GM06990 (cell line): ENCODE measurements at regions not wholly inside any gene's neighbourhood (a gene's known extent, or its start where the extent isn't known, plus 50 kb on each side); places are given as distances from the start of the nearest gene placed in this dataset.

Experiments used
- DNase-seq: peaks from one replicate; pipeline ENCODE4 v3.0.0-alpha.2; 2011; ENCODE audit not compliant: insufficient read length; ENCODE audit errors: extremely low read depth
- H3K27me3 ChIP-seq: replicated peaks from 2 replicates; pipeline ENCODE4 v1.6.0; 2011; ENCODE audit warnings: low read length; ENCODE audit not compliant: control insufficient read depth, insufficient read depth
- H3K36me3 ChIP-seq: 2 replicates; pipeline ENCODE4 v1.5.1; 2011; ENCODE audit warnings: low read length; ENCODE audit not compliant: control insufficient read depth, insufficient read depth
- H3K4me3 ChIP-seq: replicated peaks from 2 replicates; pipeline ENCODE4 v1.5.1; 2011; ENCODE audit warnings: low read depth, mild to moderate bottlenecking, control low read depth, low read length
- CTCF ChIP-seq: IDR thresholded peaks from 2 replicates; pipeline ENCODE4 v1.5.1; 2011; ENCODE audit warnings: low read length, control low read depth, mild to moderate bottlenecking, inconsistent platforms; ENCODE audit not compliant: insufficient read depth, poor library complexity, severe bottlenecking

- Histone ChIP-seq H3K27me3 (no peaks in the 10 kb centered on the region), H3K4me3 (no peak overlapping the region), H3K36me3 (no peaks in the 10 kb centered on the region)
- no peak for DNase-seq
- TF ChIP-seq CTCF, result no peak
These were observed 113.0 kb upstream of the CLMP start for GRCh38 chr11:123308077-123308476.

- DNase-seq, result no peak
- H3K27me3 ChIP-seq, result no peaks in the 10 kb centered on the region
- H3K36me3 ChIP-seq, result no peaks in the 10 kb centered on the region
- no peak overlapping the region for H3K4me3 ChIP-seq
- no peak for TF ChIP-seq CTCF
These were observed 112.2 kb upstream of the CLMP start for GRCh38 chr11:123307276-123307675.

GRCh38 chr11:123306531-123306930 is 111.5 kb upstream of the CLMP start:
- no peak for DNase-seq
- H3K4me3 ChIP-seq, result no peak overlapping the region
- no peaks in the 10 kb centered on the region for H3K27me3 ChIP-seq
- TF ChIP-seq CTCF, result no peak
- no peaks in the 10 kb centered on the region for H3K36me3 ChIP-seq

- no peak for TF ChIP-seq CTCF
- H3K27me3 ChIP-seq, result no peaks in the 10 kb centered on the region
- no peaks in the 10 kb centered on the region for H3K36me3 ChIP-seq
- DNase-seq, result no peak
- H3K4me3 ChIP-seq, result no peak overlapping the region
These were observed 110.7 kb upstream of the CLMP start for GRCh38 chr11:123305601-123306375.

GRCh38 chr11:123304828-123305466 is 109.9 kb upstream of the CLMP start:
- H3K4me3 ChIP-seq, result no peak overlapping the region
- no peaks in the 10 kb centered on the region for H3K27me3 ChIP-seq
- H3K36me3 ChIP-seq, result no peaks in the 10 kb centered on the region
- DNase-seq, result no peak
- no peak for TF ChIP-seq CTCF
